Mesenchymal stem cell (in vitro differentiated cells and primary cell): ENCODE measurements at regions not wholly inside any gene's neighbourhood (a gene's known extent, or its start where the extent isn't known, plus 50 kb on each side); places are given as distances from the start of the nearest gene placed in this dataset.
"Not testable (repeated sequence)": the region's sequence is repeated elsewhere in the genome, so short reads cannot be mapped to it uniquely, and the experiment has no call there.

Experiments used
- DNase-seq: peaks from one replicate; pipeline ENCODE4 v3.0.0-alpha.2; 2013
- H2AFZ ChIP-seq: one replicate; pipeline ENCODE4 v1.6.1; 2013; ENCODE audit warnings: low read depth, mild to moderate bottlenecking, control low read depth, inconsistent platforms, low read length, moderate library complexity
- H2AK5ac ChIP-seq: 2 replicates; pipeline ENCODE4 v1.6.1; 2013; ENCODE audit warnings: low read length, moderate library complexity, mild to moderate bottlenecking, inconsistent platforms; ENCODE audit not compliant: severe bottlenecking
- H2BK120ac ChIP-seq: one replicate; pipeline ENCODE4 v1.6.1; 2013; ENCODE audit warnings: low read depth, mild to moderate bottlenecking, inconsistent platforms, low read length, moderate library complexity
- H2BK12ac ChIP-seq, 2 experiments: one replicate each; pipeline ENCODE4 v1.6.1; 2013; ENCODE audit warnings: inconsistent platforms in 2 of 2, low read length in 2 of 2, mild to moderate bottlenecking in 2 of 2, moderate library complexity in 2 of 2, control low read depth in 1 of 2
- H2BK15ac ChIP-seq: one replicate; pipeline ENCODE4 v1.6.1; 2013; ENCODE audit warnings: mild to moderate bottlenecking, low read depth, inconsistent platforms; ENCODE audit not compliant: poor library complexity, severe bottlenecking
- H2BK5ac ChIP-seq: 2 replicates; pipeline ENCODE4 v1.6.1; 2013; ENCODE audit warnings: low read depth, mild to moderate bottlenecking, low read length, control low read depth, inconsistent platforms; ENCODE audit not compliant: poor library complexity, severe bottlenecking
- H3K14ac ChIP-seq, 2 experiments: one replicate each; pipeline ENCODE4 v1.6.1; 2013; ENCODE audit warnings: inconsistent platforms in 2 of 2, low read length in 2 of 2, control low read depth in 1 of 2, mild to moderate bottlenecking in 1 of 2, moderate library complexity in 1 of 2
- H3K18ac ChIP-seq, 2 experiments: one replicate each; pipeline ENCODE4 v1.6.1; 2013; ENCODE audit warnings: inconsistent platforms in 2 of 2, low read length in 2 of 2, control low read depth in 1 of 2, low read depth in 1 of 2, mild to moderate bottlenecking in 1 of 2
- H3K23ac ChIP-seq, 2 experiments: one replicate each; pipeline ENCODE4 v1.6.1; 2013; ENCODE audit warnings: inconsistent platforms in 2 of 2, low read length in 2 of 2, mild to moderate bottlenecking in 2 of 2, moderate library complexity in 2 of 2, control low read depth in 1 of 2
- H3K27ac ChIP-seq: 2 replicates; pipeline ENCODE4 v1.5.1; 2013; ENCODE audit warnings: mild to moderate bottlenecking, moderate library complexity, low read length, control low read depth, inconsistent platforms; ENCODE audit not compliant: poor library complexity, severe bottlenecking
- H3K27me3 ChIP-seq, 2 experiments: 2 replicates each; pipeline versions ENCODE4 v1.6.1 to v1.7.0; 2013; ENCODE audit warnings: low read length in 2 of 2, mild to moderate bottlenecking in 2 of 2, moderate library complexity in 2 of 2, control low read depth in 1 of 2, inconsistent platforms in 1 of 2; ENCODE audit not compliant: control insufficient read depth in 1 of 2, insufficient read depth in 1 of 2
- H3K36me3 ChIP-seq, 2 experiments: 2 replicates each; pipeline versions ENCODE4 v1.6.1 to v1.7.0; 2013; ENCODE audit warnings: low read length in 2 of 2, control low read depth in 1 of 2, inconsistent platforms in 1 of 2, low read depth in 1 of 2, mild to moderate bottlenecking in 1 of 2; ENCODE audit not compliant: insufficient read depth in 2 of 2, control insufficient read depth in 1 of 2
- H3K4ac ChIP-seq, 2 experiments: one replicate each; pipeline ENCODE4 v1.6.1; 2013; ENCODE audit warnings: inconsistent platforms in 2 of 2, low read length in 2 of 2, mild to moderate bottlenecking in 2 of 2, moderate library complexity in 2 of 2, control low read depth in 1 of 2, low read depth in 1 of 2
- H3K4me1 ChIP-seq: 2 replicates; pipeline ENCODE4 v1.6.1; 2013; ENCODE audit warnings: low read depth, low read length, control low read depth; ENCODE audit not compliant: control insufficient read depth, insufficient read depth
- H3K4me2 ChIP-seq: 2 replicates; pipeline ENCODE4 v1.6.1; 2013; ENCODE audit warnings: low read length, mild to moderate bottlenecking, inconsistent platforms; ENCODE audit not compliant: poor library complexity, severe bottlenecking
- H3K4me3 ChIP-seq, 2 experiments: 2 replicates each; pipeline versions ENCODE4 v1.5.1 to v1.7.0; 2013; ENCODE audit warnings: low read length in 2 of 2, mild to moderate bottlenecking in 2 of 2, control low read depth in 1 of 2, low read depth in 1 of 2; ENCODE audit not compliant: insufficient read depth in 1 of 2
- H3K79me1 ChIP-seq: replicated peaks from 2 replicates; pipeline ENCODE4 v1.6.1; 2013; ENCODE audit warnings: mild to moderate bottlenecking, control low read depth, low read length, inconsistent platforms; ENCODE audit not compliant: poor library complexity, severe bottlenecking
- H3K9ac ChIP-seq: 2 replicates; pipeline ENCODE4 v1.7.0; 2013; ENCODE audit warnings: mild to moderate bottlenecking, low read length, moderate library complexity
- H3K9me3 ChIP-seq: 2 replicates; pipeline ENCODE4 v1.7.0; 2013; ENCODE audit warnings: mild to moderate bottlenecking, low read length; ENCODE audit not compliant: control insufficient read depth
- H4K8ac ChIP-seq: one replicate; pipeline ENCODE4 v1.6.1; 2013; ENCODE audit warnings: inconsistent platforms, mild to moderate bottlenecking, low read length, moderate library complexity
- H4K91ac ChIP-seq: one replicate; pipeline ENCODE4 v1.6.1; 2013; ENCODE audit warnings: mild to moderate bottlenecking, low read length, inconsistent platforms
- WGBS: methylation state at CpG from one replicate; pipeline ENCODE4 v1.1.7; 2013; ENCODE audit warnings: mixed read lengths; 5-methylcytosine and 5-hydroxymethylcytosine counted together

- WGBS: 66% methylated on average over 5 of the region's 5 CpGs
These were observed 335.0 kb upstream of the DNAJC19 start for GRCh38 chr3:181324516-181324915.

GRCh38 chr3:181318321-181318720, 328.8 kb upstream of the DNAJC19 start:
- Histone ChIP-seq H3K14ac (no peak overlapping the region), H3K9ac (no peak overlapping the region), H3K4me3 (no peak overlapping the region), H3K4me2 (no peak overlapping the region), H2BK12ac (no peak overlapping the region), H3K18ac (no peak overlapping the region), H2BK5ac (no peak overlapping the region), H2BK120ac (no peak overlapping the region), H3K4me1 (no peaks in the 10 kb centered on the region), H3K27ac (no peak overlapping the region), H3K27me3 (peaks cover 0 to 2% of the 10 kb centered on the region in 2 experiments), H3K36me3 (no peaks in the 10 kb centered on the region), H2AFZ (no peak overlapping the region), H3K4ac (no peak overlapping the region), H3K79me1 (no peaks in the 10 kb centered on the region), H4K91ac (no peak overlapping the region), H2AK5ac (no peak overlapping the region), H3K23ac (no peak overlapping the region), H2BK15ac (no peak overlapping the region), H4K8ac (no peak overlapping the region), H3K9me3 (peaks cover 2% of the 10 kb centered on the region)
- DNase-seq: no peak

More at GRCh38 chr3:181324516-181324915, 335.0 kb upstream of the DNAJC19 start:
- not testable (repeated sequence) for H3K23ac ChIP-seq, H3K36me3 ChIP-seq, H4K8ac ChIP-seq, H3K4me2 ChIP-seq, H2BK12ac ChIP-seq, H2AK5ac ChIP-seq, H2BK5ac ChIP-seq, H2AFZ ChIP-seq, DNase-seq, H2BK15ac ChIP-seq, H3K18ac ChIP-seq, H3K4me1 ChIP-seq, H3K9ac ChIP-seq, H3K4me3 ChIP-seq, H3K9me3 ChIP-seq, H3K79me1 ChIP-seq, H3K4ac ChIP-seq, H3K14ac ChIP-seq, H3K27me3 ChIP-seq, H4K91ac ChIP-seq, H3K27ac ChIP-seq, H2BK120ac ChIP-seq

GRCh38 chr3:181317508-181317907, 328.0 kb upstream of the DNAJC19 start:
- Histone ChIP-seq H3K79me1 (no peaks in the 10 kb centered on the region), H4K8ac (no peak overlapping the region), H2BK120ac (no peak overlapping the region), H3K9me3 (peaks cover 1% of the 10 kb centered on the region), H3K9ac (no peak overlapping the region), H3K4ac (no peak overlapping the region), H3K4me2 (no peak overlapping the region), H2AFZ (no peak overlapping the region), H3K27me3 (peaks cover 0 to 9% of the 10 kb centered on the region in 2 experiments), H3K18ac (no peak overlapping the region), H2AK5ac (no peak overlapping the region), H2BK5ac (no peak overlapping the region), H3K14ac (no peak overlapping the region), H3K4me1 (no peaks in the 10 kb centered on the region), H2BK12ac (no peak overlapping the region), H4K91ac (no peak overlapping the region), H3K4me3 (no peak overlapping the region), H3K23ac (no peak overlapping the region), H3K27ac (no peak overlapping the region), H3K36me3 (no peaks in the 10 kb centered on the region), H2BK15ac (no peak overlapping the region)
- WGBS: 29% methylated on average over 3 of the region's 3 CpGs
- DNase-seq: no peak

GRCh38 chr3:181316482-181316881, 326.9 kb upstream of the DNAJC19 start:
- H3K36me3 ChIP-seq: no peaks in the 10 kb centered on the region
- no peak overlapping the region for H2BK12ac ChIP-seq
- H2AK5ac ChIP-seq: no peak overlapping the region
- WGBS: 36% methylated on average over 1 of the region's 1 CpG
- H3K23ac ChIP-seq: no peak overlapping the region
- H2BK120ac ChIP-seq: no peak overlapping the region
- no peak for DNase-seq
- H3K27me3 ChIP-seq: peaks cover 0 to 9% of the 10 kb centered on the region in 2 experiments
- no peak overlapping the region for H3K18ac ChIP-seq
- no peak overlapping the region for H2BK15ac ChIP-seq
- no peak overlapping the region for H2BK5ac ChIP-seq
- no peak overlapping the region for H4K91ac ChIP-seq
- no peaks in the 10 kb centered on the region for H3K4me1 ChIP-seq
- no peak overlapping the region for H3K9ac ChIP-seq
- H3K4ac ChIP-seq: no peak overlapping the region
- H3K9me3 ChIP-seq: no peaks in the 10 kb centered on the region
- H3K4me3 ChIP-seq: no peak overlapping the region
- H3K27ac ChIP-seq: no peak overlapping the region
- no peaks in the 10 kb centered on the region for H3K79me1 ChIP-seq
- no peak overlapping the region for H3K4me2 ChIP-seq
- no peak overlapping the region for H4K8ac ChIP-seq
- no peak overlapping the region for H2AFZ ChIP-seq
- H3K14ac ChIP-seq: no peak overlapping the region
